Activated naive CD4-positive, alpha-beta T cell (primary cell): ENCODE measurements at regions not wholly inside any gene's neighbourhood (a gene's known extent, or its start where the extent isn't known, plus 50 kb on each side); places are given as distances from the start of the nearest gene placed in this dataset.
A peak's percentile ranks its signal among the peaks of the same experiment; 100 is the strongest.
"Not testable (repeated sequence)": the region's sequence is repeated elsewhere in the genome, so short reads cannot be mapped to it uniquely, and the experiment has no call there.

Experiments used
- DNase-seq, 4 experiments: peaks; one replicate each; lab custom pipeline; 2025; lab: John Stamatoyannopoulos, UW

GRCh38 chr1:21385022-21385421 lies 54.9 kb upstream of the NBPF3 start:
- DNase-seq: no peak

- DNase-seq: no peak
Observed at GRCh38 chr1:21384620-21385019, 55.3 kb upstream of the NBPF3 start.

GRCh38 chr1:21383785-21384401 lies 56.0 kb upstream of the NBPF3 start:
- no peak for DNase-seq

GRCh38 chr1:21381354-21381753 lies 58.6 kb upstream of the NBPF3 start:
- DNase-seq: no peak

- not testable (repeated sequence) for DNase-seq
Observed at GRCh38 chr1:21380147-21380546, 59.8 kb upstream of the NBPF3 start.

- no peak for DNase-seq
Observed at GRCh38 chr1:21379571-21379970, 60.4 kb upstream of the NBPF3 start.

GRCh38 chr1:21378705-21379494 lies 61.0 kb upstream of the NBPF3 start:
- DNase-seq: no peak

- DNase-seq: no peak
Observed at GRCh38 chr1:21372383-21372782, 67.6 kb upstream of the NBPF3 start.

GRCh38 chr1:21369905-21370304 lies 70.0 kb upstream of the NBPF3 start:
- DNase-seq: no peak

GRCh38 chr1:21368515-21369289 lies 71.2 kb upstream of the NBPF3 start:
- DNase-seq: peak in 2 of 4 experiments; percentile 28 to 55

GRCh38 chr1:21367973-21368514 lies 71.9 kb upstream of the NBPF3 start:
- DNase-seq: not testable (repeated sequence)

GRCh38 chr1:21366288-21366687 lies 73.6 kb upstream of the NBPF3 start:
- no peak for DNase-seq

- DNase-seq: no peak
Observed at GRCh38 chr1:21365036-21365435, 74.8 kb upstream of the ECE1 start.

GRCh38 chr1:21362096-21362495 lies 71.8 kb upstream of the ECE1 start:
- no peak for DNase-seq

GRCh38 chr1:21361506-21361905 lies 71.2 kb upstream of the ECE1 start:
- no peak for DNase-seq

- no peak for DNase-seq
Observed at GRCh38 chr1:21357161-21357560, 66.9 kb upstream of the ECE1 start.

GRCh38 chr1:21355956-21356355 lies 65.7 kb upstream of the ECE1 start:
- no peak for DNase-seq

GRCh38 chr1:21352586-21352985 lies 62.3 kb upstream of the ECE1 start:
- DNase-seq: no peak

GRCh38 chr1:21351901-21352300 lies 61.6 kb upstream of the ECE1 start:
- no peak for DNase-seq

- DNase-seq: no peak
Observed at GRCh38 chr1:21350202-21350885, 60.1 kb upstream of the ECE1 start.

GRCh38 chr1:21349693-21350092 lies 59.4 kb upstream of the ECE1 start:
- DNase-seq: no peak

GRCh38 chr1:21347072-21347581 lies 56.9 kb upstream of the ECE1 start:
- DNase-seq: no peak
